ENCODE measurements at regions not wholly inside any gene's neighbourhood (a gene's known extent, or its start where the extent isn't known, plus 50 kb on each side); places are given as distances from the start of the nearest gene placed in this dataset.

GRCh38 chr14:38866461-38866860 is 236.6 kb downstream of the SEC23A start:
- H3K4me3 ChIP-seq (ENCODE audit: low read depth, low read length) = no peak overlapping the region
- no peak for TF ChIP-seq CTCF (IDR thresholded peaks at IDR 0.05; ENCODE audit: low read depth, low read length)

- no peak overlapping the region for H3K4me3 ChIP-seq (ENCODE audit: low read depth, low read length)
- TF ChIP-seq CTCF (IDR thresholded peaks at IDR 0.05; ENCODE audit: low read depth, low read length) = no peak
Measured at GRCh38 chr14:38862366-38862765, 240.7 kb downstream of the SEC23A start.

DNA sequence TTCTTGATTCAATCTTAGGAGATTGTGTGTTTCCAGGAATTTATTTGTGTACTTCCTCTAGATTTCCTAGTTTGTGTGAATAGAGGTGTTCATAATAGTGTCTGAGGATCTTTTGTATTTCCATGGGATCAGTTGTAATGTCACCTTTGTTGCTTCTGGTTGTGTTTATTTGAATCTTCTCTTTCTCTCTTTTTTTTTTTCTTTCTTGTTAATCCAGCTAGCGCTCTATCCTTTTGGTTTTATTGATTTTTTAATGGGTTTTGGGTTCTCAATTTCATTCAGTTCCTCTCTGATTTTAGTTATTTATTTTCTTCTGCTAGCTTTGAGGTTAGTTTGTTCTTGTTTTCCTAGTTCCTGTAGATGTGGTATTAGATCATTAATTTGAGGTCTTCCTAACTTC is 242.5 kb downstream of the SEC23A start:
- no peak for TF ChIP-seq CTCF (IDR thresholded peaks at IDR 0.05; ENCODE audit: low read depth, low read length)
- H3K4me3 ChIP-seq (ENCODE audit: low read depth, low read length) = no peak overlapping the region

- no peak overlapping the region for H3K4me3 ChIP-seq (ENCODE audit: low read depth, low read length)
- no peak for TF ChIP-seq CTCF (IDR thresholded peaks at IDR 0.05; ENCODE audit: low read depth, low read length)
Measured at GRCh38 chr14:38856798-38857197, 246.2 kb downstream of the SEC23A start.

- H3K4me3 ChIP-seq (ENCODE audit: low read depth, low read length) = no peak overlapping the region
- no peak for TF ChIP-seq CTCF (IDR thresholded peaks at IDR 0.05; ENCODE audit: low read depth, low read length)
Measured at GRCh38 chr14:38855513-38855912, 247.5 kb downstream of the SEC23A start.

DNA sequence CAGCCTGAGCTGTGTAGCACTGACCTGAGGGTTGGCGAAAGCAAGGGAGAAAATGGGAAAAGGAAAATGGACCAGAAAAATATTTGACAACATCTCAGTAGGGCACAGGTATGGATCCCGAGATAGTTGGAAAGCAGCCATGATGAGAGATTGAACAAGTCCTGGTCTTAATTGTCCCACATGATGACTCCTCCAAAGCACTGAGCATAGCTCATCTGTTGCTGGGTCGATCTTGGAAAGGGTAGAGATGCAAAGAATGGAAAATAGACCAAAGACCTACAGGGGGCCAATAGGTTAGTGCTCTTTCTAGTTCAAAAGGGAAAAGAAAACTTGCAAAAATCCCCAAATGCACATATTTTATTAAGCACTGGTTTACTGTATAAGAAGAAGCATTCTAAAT is 251.9 kb downstream of the SEC23A start:
- no peak overlapping the region for H3K4me3 ChIP-seq (ENCODE audit: low read depth, low read length)
- TF ChIP-seq CTCF (IDR thresholded peaks at IDR 0.05; ENCODE audit: low read depth, low read length) = no peak

DNA sequence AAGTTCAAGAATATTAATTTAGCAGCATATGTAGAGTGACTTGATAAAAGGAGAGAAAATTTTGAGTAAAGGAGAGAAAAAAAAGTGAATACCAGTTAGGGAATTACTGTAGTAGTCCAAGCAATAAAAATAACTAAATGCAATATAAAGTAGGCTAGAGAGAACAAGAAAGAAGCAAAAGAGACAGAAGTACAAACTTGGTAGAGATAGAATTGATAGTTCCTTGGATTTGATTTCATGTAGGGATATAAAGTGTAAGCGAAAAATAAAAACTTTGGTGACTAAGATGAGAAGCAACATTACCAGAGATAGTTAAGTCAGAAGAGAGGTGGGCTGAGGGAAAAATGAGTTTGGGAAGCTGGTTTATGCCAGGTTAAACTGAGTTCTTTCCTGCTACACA is 252.4 kb downstream of the SEC23A start:
- no peak overlapping the region for H3K4me3 ChIP-seq (ENCODE audit: low read depth, low read length)
- TF ChIP-seq CTCF (IDR thresholded peaks at IDR 0.05; ENCODE audit: low read depth, low read length) = no peak

All from WI38 (cell line).